Retina (tissue), 1 donor: ENCODE measurements at regions not wholly inside any gene's neighbourhood (a gene's known extent, or its start where the extent isn't known, plus 50 kb on each side); places are given as distances from the start of the nearest gene placed in this dataset.

Source experiments
- DNase-seq: peaks from one replicate; pipeline ENCODE4 v3.0.0-alpha.2; 2016

GRCh38 chr1:78436961-78437360 is 53.8 kb upstream of the PTGFR start:
- no peak for DNase-seq

GRCh38 chr1:78437396-78437795 is 53.4 kb upstream of the PTGFR start:
- DNase-seq = no peak

- no peak for DNase-seq
These were observed 52.8 kb upstream of the PTGFR start for GRCh38 chr1:78437941-78438340.

GRCh38 chr1:78440381-78440793 is 50.4 kb upstream of the PTGFR start:
- DNase-seq = no peak
